ENCODE measurements at regions not wholly inside any gene's neighbourhood (a gene's known extent, or its start where the extent isn't known, plus 50 kb on each side); places are given as distances from the start of the nearest gene placed in this dataset.

DNA sequence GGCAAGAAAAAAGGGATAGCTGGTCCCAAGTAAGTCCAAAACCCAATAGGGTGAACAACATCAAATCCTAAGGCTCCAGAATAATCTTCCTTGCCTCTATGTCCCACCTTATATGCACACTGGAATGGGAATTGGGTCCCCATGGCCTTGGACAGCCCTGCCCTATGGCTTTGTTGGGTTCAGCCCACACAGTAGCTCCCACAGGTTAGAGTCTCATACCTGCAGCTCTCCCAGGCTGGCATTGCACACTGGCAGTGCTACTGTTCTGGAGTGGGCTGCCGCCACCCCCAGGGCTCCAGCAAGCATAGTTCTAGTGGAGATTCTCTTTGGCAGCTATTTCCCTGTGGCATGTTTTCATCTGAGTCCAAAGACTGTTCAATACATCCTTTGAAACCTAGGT is 352.4 kb upstream of the CLEC14A start (continued):
- TF ChIP-seq ATF2 (IDR thresholded peaks at IDR 0.05; ENCODE audit: low read length), result no peak

All from H1 (cell line).